Stimulated activated naive CD4-positive, alpha-beta T cell (primary cell): ENCODE measurements at regions not wholly inside any gene's neighbourhood (a gene's known extent, or its start where the extent isn't known, plus 50 kb on each side); places are given as distances from the start of the nearest gene placed in this dataset.
"Not testable (repeated sequence)": the region's sequence is repeated elsewhere in the genome, so short reads cannot be mapped to it uniquely, and the experiment has no call there.

Source experiments
- DNase-seq, 6 experiments: peaks; one replicate each; lab custom pipeline; 2025; lab: John Stamatoyannopoulos, UW

GRCh38 chr10:2627969-2628368 is 439.4 kb upstream of the PFKP start:
- DNase-seq = no peak

GRCh38 chr10:2625094-2625493 is 442.3 kb upstream of the PFKP start:
- DNase-seq = no peak

GRCh38 chr10:2623675-2624274 is 443.6 kb upstream of the PFKP start:
- DNase-seq = no peak

- DNase-seq = no peak
These were observed 446.4 kb upstream of the PFKP start for GRCh38 chr10:2620827-2621521.

DNA sequence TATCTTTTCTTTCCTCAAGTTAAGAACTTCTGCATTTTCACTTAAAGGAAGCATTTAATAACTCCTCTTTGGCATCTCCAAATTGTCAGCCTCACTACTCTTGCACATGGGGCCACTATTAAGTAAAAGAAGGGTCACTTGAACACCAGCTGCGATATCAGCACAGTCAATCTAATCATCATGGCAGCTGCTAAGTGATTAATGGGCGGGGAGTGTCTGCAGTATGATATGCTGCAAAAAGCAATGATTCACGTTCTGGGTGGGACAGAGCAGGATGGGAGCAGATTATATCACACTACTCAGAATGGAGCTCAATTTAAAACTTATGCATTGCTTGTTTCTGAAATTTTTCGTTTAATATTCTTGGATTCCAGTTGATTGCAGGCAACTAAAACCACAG is 447.4 kb upstream of the PFKP start:
- no peak for DNase-seq

GRCh38 chr10:2619472-2619871 is 447.9 kb upstream of the PFKP start:
- DNase-seq = no peak

DNA sequence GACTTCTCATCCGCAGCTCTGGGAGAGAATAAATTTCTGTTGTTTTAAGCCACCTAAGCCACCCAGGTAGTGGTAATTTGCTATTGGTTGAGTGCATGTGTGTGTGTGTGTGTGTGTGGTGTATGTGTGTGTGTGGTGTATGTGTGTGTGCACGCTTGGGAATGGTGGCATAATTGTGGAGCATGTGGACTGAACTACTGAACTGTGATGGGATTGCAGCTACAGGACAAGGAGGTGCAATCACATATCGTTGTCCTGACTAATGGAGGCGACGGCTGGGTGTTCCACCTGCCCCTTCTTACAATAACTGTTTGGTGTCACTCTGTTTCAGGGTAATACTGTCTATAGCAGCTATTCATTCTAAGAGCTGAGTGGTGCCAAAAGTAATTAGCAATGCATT is 448.7 kb upstream of the PFKP start:
- no peak for DNase-seq

- DNase-seq = no peak
These were observed 451.1 kb upstream of the PFKP start for GRCh38 chr10:2616215-2616614.

- DNase-seq = no peak
These were observed 455.7 kb upstream of the PFKP start for GRCh38 chr10:2611603-2612002.

- no peak for DNase-seq
These were observed 456.4 kb upstream of the PFKP start for GRCh38 chr10:2610946-2611345.

- no peak for DNase-seq
These were observed 462.5 kb upstream of the PFKP start for GRCh38 chr10:2604891-2605290.

DNA sequence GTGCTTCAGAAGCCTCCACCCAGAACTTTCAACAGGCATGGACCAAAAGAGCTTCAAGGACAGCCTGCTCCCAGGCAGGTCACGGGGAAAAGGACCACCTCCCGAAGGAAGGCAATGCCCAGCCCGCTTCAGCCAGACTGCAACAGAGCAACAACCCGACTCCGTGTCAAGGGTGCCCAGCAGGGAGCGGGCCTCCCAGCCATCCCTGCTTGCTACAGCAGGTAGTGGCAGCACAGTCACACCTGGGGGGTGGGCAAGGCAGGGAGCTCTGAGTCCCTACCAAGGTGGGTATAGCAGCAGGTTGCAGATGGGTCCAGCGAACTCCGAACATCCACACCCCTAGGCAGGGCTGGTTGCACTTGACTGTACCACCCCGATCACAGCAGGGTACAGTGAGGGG is 467.8 kb upstream of the PFKP start:
- DNase-seq = no peak

DNA sequence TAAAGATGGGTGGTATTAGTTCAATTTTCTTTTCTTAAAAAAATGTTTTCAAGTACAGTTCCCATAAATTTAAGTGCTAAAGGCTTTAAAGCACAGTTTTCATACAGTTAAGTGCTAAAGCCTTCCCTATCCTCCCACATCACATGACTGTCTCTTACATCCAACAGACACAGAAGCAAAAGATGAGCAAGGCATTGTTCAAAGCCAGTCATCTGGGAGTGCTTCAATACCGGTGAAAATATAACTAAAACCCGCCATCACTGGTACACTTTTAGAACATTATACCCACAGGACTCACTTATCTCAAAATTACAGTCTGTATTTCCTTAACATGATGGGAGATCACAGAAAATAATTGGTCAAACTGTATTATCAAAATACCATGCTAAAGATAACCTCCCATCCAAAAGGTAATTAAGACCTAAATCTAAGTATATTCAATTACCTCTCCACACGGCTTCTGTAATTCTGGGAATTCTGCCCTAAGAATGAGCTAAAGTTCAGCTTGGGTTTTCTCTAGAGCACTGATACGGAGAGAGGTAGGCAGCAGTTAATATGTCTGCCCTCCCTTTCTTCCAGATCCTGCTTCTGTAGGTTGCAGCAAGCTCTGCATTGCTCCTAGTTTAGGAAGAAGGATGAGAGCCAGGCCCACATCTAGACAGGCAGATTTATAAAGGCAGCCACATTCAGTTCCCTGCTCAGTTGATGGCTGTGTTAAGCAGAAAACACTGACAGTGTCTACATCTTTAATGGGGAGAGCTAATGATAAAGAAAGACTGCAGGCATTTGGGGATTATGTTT is 474.8 kb upstream of the PFKP start:
- no peak for DNase-seq

DNA sequence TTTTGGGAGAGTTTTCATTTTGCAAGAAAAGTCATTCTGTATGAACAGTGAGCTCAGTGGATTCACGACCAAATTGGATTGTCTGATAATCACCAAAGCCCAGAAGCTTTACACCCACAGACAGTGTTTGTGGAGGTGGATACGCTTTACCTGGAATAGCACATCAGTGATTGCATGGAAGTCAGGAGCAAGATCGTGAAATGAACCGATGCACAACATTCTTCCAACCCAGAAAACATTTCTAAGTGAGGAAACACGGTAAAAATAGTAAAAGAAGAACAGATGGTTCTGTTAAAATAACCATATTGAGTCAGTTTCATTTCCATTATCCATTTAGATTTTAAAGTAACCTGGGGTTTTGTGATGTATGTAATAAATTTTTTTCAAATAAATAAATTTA is 478.2 kb upstream of the PFKP start:
- no peak for DNase-seq

DNA sequence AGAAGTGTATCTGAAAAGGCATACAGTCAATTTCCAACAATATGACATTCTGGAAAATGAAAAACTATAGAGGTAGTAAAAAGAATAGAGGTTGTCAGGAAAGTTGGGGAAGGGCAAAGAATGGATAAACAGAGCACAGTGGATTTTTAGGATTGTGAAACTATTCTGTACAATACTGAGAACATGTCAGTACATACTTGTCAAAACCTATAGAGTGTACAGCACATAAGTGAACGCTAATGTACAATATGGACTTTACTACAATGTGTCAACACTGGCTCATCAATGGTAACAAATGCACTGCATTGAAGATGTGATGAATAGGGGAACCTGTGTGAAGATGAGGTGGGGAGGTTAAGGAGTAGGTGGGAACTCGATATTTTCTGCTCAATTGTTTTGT is 483.0 kb upstream of the PFKP start:
- no peak for DNase-seq

GRCh38 chr10:2576892-2577291 is 490.5 kb upstream of the PFKP start:
- DNase-seq = no peak

DNA sequence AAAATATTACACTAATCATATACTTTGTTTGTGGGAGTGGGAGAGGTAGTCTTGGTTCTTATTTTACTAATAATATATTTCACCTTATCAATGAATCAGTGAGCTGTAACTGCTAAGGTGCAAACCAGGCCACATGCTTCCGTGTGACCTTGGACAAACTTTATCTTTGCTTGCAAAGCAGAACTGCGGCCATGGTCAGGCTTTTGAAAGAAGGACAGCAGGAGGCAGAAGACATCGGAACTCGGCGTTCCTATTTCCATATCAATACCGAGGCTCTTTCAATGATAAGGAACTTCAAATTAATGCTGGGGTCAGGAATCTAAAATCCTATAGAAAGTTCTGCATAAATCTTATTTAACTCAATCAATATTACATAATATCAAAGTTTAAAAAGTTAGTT is 491.9 kb upstream of the PFKP start:
- no peak for DNase-seq

- no peak for DNase-seq
These were observed 494.7 kb upstream of the PFKP start for GRCh38 chr10:2572611-2573010.

GRCh38 chr10:2556883-2557282 is 510.5 kb upstream of the PFKP start:
- no peak for DNase-seq

DNA sequence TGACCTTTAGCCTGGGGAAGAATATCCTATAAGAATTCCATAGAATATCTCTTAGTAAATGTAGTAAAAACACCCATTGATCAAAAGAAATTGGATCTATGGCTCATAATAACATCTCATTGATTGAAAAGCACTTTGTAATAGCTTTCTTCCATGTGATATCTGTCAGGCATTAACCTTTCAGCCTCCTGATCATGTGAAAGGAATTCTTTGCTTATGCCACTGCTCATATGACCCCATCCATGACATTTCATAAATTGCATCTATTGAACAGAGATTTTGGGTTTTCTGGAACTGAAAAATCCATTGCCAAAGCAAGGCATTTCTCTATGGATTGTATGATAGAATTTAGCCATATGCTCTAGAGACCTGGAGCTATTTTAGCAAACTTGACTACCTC is 519.3 kb upstream of the PFKP start:
- no peak for DNase-seq

DNA sequence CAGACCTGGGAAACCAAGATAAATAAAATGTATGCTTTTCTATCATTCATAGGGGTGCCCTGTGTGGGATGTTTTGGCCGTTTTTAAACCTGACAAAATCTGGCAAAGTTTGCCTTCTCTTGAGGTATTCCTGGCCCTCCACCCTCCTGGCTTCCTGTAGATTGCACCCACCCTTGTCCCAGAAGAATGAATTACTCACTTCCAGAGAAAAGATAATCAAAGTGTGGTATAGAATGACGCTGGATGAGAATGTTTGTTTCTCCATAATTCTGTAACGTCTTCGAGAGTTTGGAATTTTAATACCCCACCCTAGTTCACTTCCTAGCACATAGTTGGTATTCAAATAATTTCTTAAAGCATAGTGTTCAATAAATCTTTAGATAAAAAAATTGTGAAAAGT is 519.7 kb upstream of the PFKP start:
- DNase-seq = no peak

DNA sequence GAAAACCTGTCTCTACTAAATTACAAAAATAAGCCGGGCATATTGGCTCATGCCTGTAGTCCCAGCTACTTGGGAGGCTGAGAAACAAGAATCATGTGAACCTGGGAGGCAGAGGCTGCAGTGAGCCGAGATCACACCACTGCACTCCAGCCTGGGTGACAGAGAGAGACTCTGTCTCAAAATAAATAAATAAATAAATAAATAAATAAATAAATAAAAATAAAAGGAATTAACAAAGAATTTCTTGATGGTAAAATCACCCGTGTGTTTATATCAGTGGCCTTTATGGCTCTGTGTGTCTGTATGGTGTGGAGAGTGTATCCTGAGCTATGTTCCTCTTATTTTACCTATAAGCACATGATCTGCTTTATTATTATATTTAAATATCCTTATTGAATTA is 520.5 kb upstream of the PFKP start:
- not testable (repeated sequence) for DNase-seq

DNA sequence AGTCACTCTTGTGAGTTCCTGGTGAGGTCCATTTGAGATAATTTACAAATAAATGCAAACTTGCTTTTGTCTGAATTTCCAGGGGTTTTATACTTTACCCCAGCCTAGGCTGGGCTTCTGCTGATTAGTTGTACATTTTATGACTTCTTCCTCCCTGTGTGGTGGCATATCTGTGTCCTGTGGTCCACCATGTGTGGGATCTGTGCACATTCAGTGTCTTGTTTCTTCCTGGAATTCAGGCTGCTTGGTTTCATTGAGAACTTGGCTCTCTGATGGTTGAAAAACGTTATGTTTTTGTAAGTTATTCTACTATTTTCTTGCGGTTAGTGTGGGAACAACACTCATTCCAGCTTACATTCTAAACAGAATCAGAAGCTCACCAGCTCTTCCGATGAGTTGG is 523.4 kb upstream of the PFKP start:
- no peak for DNase-seq
